Activated CD8-positive, alpha-beta T cell treated with anti-CD3 and anti-CD28 coated beads, Interleukin-2, amount 10 ng/mL, durations not matched to agents 7 days and 5 days (primary cell): ENCODE measurements at regions not wholly inside any gene's neighbourhood (a gene's known extent, or its start where the extent isn't known, plus 50 kb on each side); places are given as distances from the start of the nearest gene placed in this dataset.
"Not testable (repeated sequence)": the region's sequence is repeated elsewhere in the genome, so short reads cannot be mapped to it uniquely, and the experiment has no call there.

Source experiments
- ATAC-seq: fragments of 150-1000 bp; cut with Tn5 transposase; one replicate; pipeline ENCODE4 v1.10.0; 2021; ENCODE audit warnings: moderate library complexity
- CTCF ChIA-PET: fragments of 350-600 bp; sonication (Branson Sonifier 250); formaldehyde crosslinking; loops from one replicate; lab custom pipeline; 2021; ENCODE audit warnings: antibody characterized with exemption; lab: Charles Lee
- POLR2A ChIA-PET: fragments of 350-600 bp; sonication (Branson Sonifier 250); formaldehyde crosslinking; loops from one replicate; lab custom pipeline; 2021; ENCODE audit warnings: antibody characterized with exemption; lab: Charles Lee
- DNase-seq: peaks from one replicate; pipeline ENCODE4 v3.0.0-alpha.2; 2020
- H3K27ac Mint-ChIP-seq: one replicate; pipeline ENCODE4 v1.8.0; 2021; ENCODE audit warnings: mild to moderate bottlenecking, mixed read lengths
- H3K27me3 Mint-ChIP-seq: one replicate; pipeline ENCODE4 v1.8.0; 2021; ENCODE audit warnings: low read depth, mixed read lengths
- H3K36me3 Mint-ChIP-seq: one replicate; pipeline ENCODE4 v1.8.0; 2021; ENCODE audit warnings: low read depth, mixed read lengths
- H3K4me1 Mint-ChIP-seq: one replicate; pipeline ENCODE4 v1.8.0; 2021; ENCODE audit warnings: low read depth, mixed read lengths
- H3K4me3 Mint-ChIP-seq: one replicate; pipeline ENCODE4 v1.8.0; 2021; ENCODE audit warnings: mild to moderate bottlenecking, mixed read lengths
- H3K9me3 Mint-ChIP-seq: one replicate; pipeline ENCODE4 v1.8.0; 2022; ENCODE audit warnings: mixed read lengths; ENCODE audit not compliant: insufficient read depth

GRCh38 chr2:134052173-134052572 lies 201.7 kb upstream of the MGAT5 start:
- ChIA-PET CTCF (no interaction called here), POLR2A (no interaction called here)
- Mint-ChIP-seq H3K9me3 (no peaks in the 10 kb centered on the region), H3K27me3 (peaks cover 11% of the 10 kb centered on the region), H3K4me1 (no peaks in the 10 kb centered on the region), H3K27ac (no peak overlapping the region), H3K4me3 (no peak overlapping the region), H3K36me3 (no peaks in the 10 kb centered on the region)
- ATAC-seq (no peak), DNase-seq (no peak)

GRCh38 chr2:134056173-134056572 lies 197.7 kb upstream of the MGAT5 start:
- Mint-ChIP-seq H3K27ac (no peak overlapping the region), H3K4me3 (no peak overlapping the region), H3K4me1 (peaks cover 5% of the 10 kb centered on the region), H3K9me3 (no peaks in the 10 kb centered on the region), H3K36me3 (no peaks in the 10 kb centered on the region), H3K27me3 (peaks cover 19% of the 10 kb centered on the region)
- CTCF ChIA-PET, result no interaction called here
- DNase-seq (no peak), ATAC-seq (no peak)
- POLR2A ChIA-PET, result no interaction called here

- Mint-ChIP-seq H3K27me3 (peaks cover 19% of the 10 kb centered on the region), H3K9me3 (peaks cover 10% of the 10 kb centered on the region)
- CTCF ChIA-PET, H3K4me1 Mint-ChIP-seq, H3K36me3 Mint-ChIP-seq, H3K27ac Mint-ChIP-seq, H3K4me3 Mint-ChIP-seq, POLR2A ChIA-PET, DNase-seq, ATAC-seq: not testable (repeated sequence)
Measured at GRCh38 chr2:134061066-134061465, 192.8 kb upstream of the MGAT5 start.

GRCh38 chr2:134062235-134062634 lies 191.6 kb upstream of the MGAT5 start:
- H3K36me3 Mint-ChIP-seq, H3K4me1 Mint-ChIP-seq, H3K27ac Mint-ChIP-seq, DNase-seq, ATAC-seq, POLR2A ChIA-PET, CTCF ChIA-PET, H3K4me3 Mint-ChIP-seq: not testable (repeated sequence)
- Mint-ChIP-seq H3K27me3 (peaks cover 13% of the 10 kb centered on the region), H3K9me3 (peaks cover 10% of the 10 kb centered on the region)

- CTCF ChIA-PET, DNase-seq, H3K27me3 Mint-ChIP-seq, H3K4me1 Mint-ChIP-seq, POLR2A ChIA-PET, H3K4me3 Mint-ChIP-seq, ATAC-seq, H3K27ac Mint-ChIP-seq, H3K36me3 Mint-ChIP-seq: not testable (repeated sequence)
- peaks cover 10% of the 10 kb centered on the region for H3K9me3 Mint-ChIP-seq
Measured at GRCh38 chr2:134063916-134064315, 190.0 kb upstream of the MGAT5 start.

- POLR2A ChIA-PET, result no interaction called here
Measured at GRCh38 chr2:134070281-134070741, 183.6 kb upstream of the MGAT5 start.

GRCh38 chr2:134072341-134072740 lies 181.5 kb upstream of the MGAT5 start:
- H3K36me3 Mint-ChIP-seq, result no peaks in the 10 kb centered on the region
- ChIA-PET CTCF (interaction anchor here (0.6 to 0.8 kb wide), 2 partner anchors 114 to 185 kb away, joined by 3 read pairs; no protein-coding TSS in a partner anchor), POLR2A (no interaction called here)
- H3K27me3 Mint-ChIP-seq, result peaks cover 4% of the 10 kb centered on the region
- H3K4me1 Mint-ChIP-seq, result no peaks in the 10 kb centered on the region
- no peak for DNase-seq
- H3K9me3 Mint-ChIP-seq, result no peaks in the 10 kb centered on the region
- no peak overlapping the region for H3K4me3 Mint-ChIP-seq
- no peak overlapping the region for H3K27ac Mint-ChIP-seq
- ATAC-seq, result no peak

More at GRCh38 chr2:134070281-134070741, 183.6 kb upstream of the MGAT5 start:
- Mint-ChIP-seq H3K36me3 (no peaks in the 10 kb centered on the region), H3K4me3 (no peak overlapping the region), H3K4me1 (no peaks in the 10 kb centered on the region), H3K9me3 (no peaks in the 10 kb centered on the region), H3K27ac (no peak overlapping the region), H3K27me3 (peaks cover 4% of the 10 kb centered on the region)
- DNase-seq, result no peak
- no peak for ATAC-seq
- CTCF ChIA-PET, result no interaction called here

- Mint-ChIP-seq H3K36me3 (no peaks in the 10 kb centered on the region), H3K4me3 (no peak overlapping the region), H3K27ac (no peak overlapping the region), H3K4me1 (no peaks in the 10 kb centered on the region), H3K27me3 (peaks cover 4% of the 10 kb centered on the region), H3K9me3 (no peaks in the 10 kb centered on the region)
- no peak for ATAC-seq
- CTCF ChIA-PET, result interaction anchor here (0.6 to 0.8 kb wide), 2 partner anchors 114 to 186 kb away, joined by 3 read pairs; no protein-coding TSS in a partner anchor
- DNase-seq, result no peak
- POLR2A ChIA-PET, result no interaction called here
Measured at GRCh38 chr2:134073023-134073422, 180.8 kb upstream of the MGAT5 start.

- H3K4me3 Mint-ChIP-seq, result no peak overlapping the region
- no peaks in the 10 kb centered on the region for H3K36me3 Mint-ChIP-seq
- no peaks in the 10 kb centered on the region for H3K9me3 Mint-ChIP-seq
- CTCF ChIA-PET, result no interaction called here
- peaks cover 8% of the 10 kb centered on the region for H3K27me3 Mint-ChIP-seq
- POLR2A ChIA-PET, result no interaction called here
- no peak overlapping the region for H3K27ac Mint-ChIP-seq
- DNase-seq (no peak), ATAC-seq (no peak)
- H3K4me1 Mint-ChIP-seq, result no peaks in the 10 kb centered on the region
Measured at GRCh38 chr2:134074619-134075018, 179.3 kb upstream of the MGAT5 start.

- Mint-ChIP-seq H3K4me3 (no peak overlapping the region), H3K27me3 (peaks cover 8% of the 10 kb centered on the region), H3K9me3 (no peaks in the 10 kb centered on the region), H3K36me3 (no peaks in the 10 kb centered on the region), H3K27ac (no peak overlapping the region), H3K4me1 (no peaks in the 10 kb centered on the region)
- DNase-seq (no peak), ATAC-seq (no peak)
- ChIA-PET CTCF (no interaction called here), POLR2A (no interaction called here)
Measured at GRCh38 chr2:134075204-134075603, 178.7 kb upstream of the MGAT5 start.

GRCh38 chr2:134078354-134078753 lies 175.5 kb upstream of the MGAT5 start:
- peaks cover 11% of the 10 kb centered on the region for H3K27me3 Mint-ChIP-seq
- no peaks in the 10 kb centered on the region for H3K36me3 Mint-ChIP-seq
- no peak for DNase-seq
- ChIA-PET CTCF (no interaction called here), POLR2A (no interaction called here)
- no peak for ATAC-seq
- no peaks in the 10 kb centered on the region for H3K4me1 Mint-ChIP-seq
- H3K4me3 Mint-ChIP-seq, result no peak overlapping the region
- H3K27ac Mint-ChIP-seq, result no peak overlapping the region
- no peaks in the 10 kb centered on the region for H3K9me3 Mint-ChIP-seq

GRCh38 chr2:134079373-134079772 lies 174.5 kb upstream of the MGAT5 start:
- H3K36me3 Mint-ChIP-seq, result no peaks in the 10 kb centered on the region
- peaks cover 9% of the 10 kb centered on the region for H3K27me3 Mint-ChIP-seq
- H3K9me3 Mint-ChIP-seq, result no peaks in the 10 kb centered on the region
- H3K4me3 Mint-ChIP-seq, result no peak overlapping the region
- H3K4me1 Mint-ChIP-seq, result no peaks in the 10 kb centered on the region
- no peak overlapping the region for H3K27ac Mint-ChIP-seq
- no peak for ATAC-seq
- no peak for DNase-seq
- POLR2A ChIA-PET, result no interaction called here
- CTCF ChIA-PET, result no interaction called here
